Loucy (cell line): ENCODE measurements at regions not wholly inside any gene's neighbourhood (a gene's known extent, or its start where the extent isn't known, plus 50 kb on each side); places are given as distances from the start of the nearest gene placed in this dataset.

Experiments
- H2AFZ ChIP-seq: fragments of 200-600 bp; sonication (generic); 2 replicates; pipeline ENCODE4 v1.6.0; 2016; ENCODE audit warnings: antibody characterized with exemption, mild to moderate bottlenecking, low read length, moderate library complexity
- H3F3A ChIP-seq: fragments of 200-600 bp; 2 replicates; pipeline ENCODE4 v1.6.0; 2016; ENCODE audit warnings: antibody characterized with exemption, low read depth, mild to moderate bottlenecking
- H3K27me3 ChIP-seq: fragments of 200-600 bp; sonication (generic); 2 replicates; pipeline ENCODE4 v1.6.1; 2014; ENCODE audit warnings: low read length, mild to moderate bottlenecking; ENCODE audit not compliant: insufficient read depth, poor library complexity, severe bottlenecking
- H3K36me3 ChIP-seq: fragments of 200-600 bp; sonication (generic); 2 replicates; pipeline ENCODE4 v1.6.1; 2016; ENCODE audit warnings: low read length; ENCODE audit not compliant: insufficient read depth
- H3K4me1 ChIP-seq: fragments of 200-600 bp; sonication (generic); 2 replicates; pipeline ENCODE4 v1.5.1; 2014; ENCODE audit warnings: low read length, mild to moderate bottlenecking; ENCODE audit not compliant: insufficient read depth, poor library complexity, severe bottlenecking
- H3K4me2 ChIP-seq: fragments of 200-600 bp; sonication (generic); 2 replicates; pipeline ENCODE4 v1.6.0; 2014; ENCODE audit warnings: antibody characterized with exemption, low read length, low read depth, mild to moderate bottlenecking; ENCODE audit not compliant: poor library complexity, severe bottlenecking
- H3K4me3 ChIP-seq: fragments of 200-600 bp; sonication (generic); 2 replicates; pipeline ENCODE4 v1.5.1; 2014; ENCODE audit warnings: low read length, mild to moderate bottlenecking, mixed read lengths; ENCODE audit not compliant: poor library complexity, severe bottlenecking
- H3K79me2 ChIP-seq: fragments of 200-600 bp; sonication (generic); 2 replicates; pipeline ENCODE4 v1.6.1; 2014; ENCODE audit warnings: low read length; ENCODE audit not compliant: insufficient read depth
- H3K9ac ChIP-seq: fragments of 200-600 bp; sonication (generic); 2 replicates; pipeline ENCODE4 v1.6.0; 2014; ENCODE audit warnings: mild to moderate bottlenecking, low read depth, low read length, moderate library complexity; ENCODE audit not compliant: poor library complexity, severe bottlenecking
- H3K9me2 ChIP-seq: fragments of 200-600 bp; sonication (generic); replicated peaks from 2 replicates; pipeline ENCODE4 v1.6.1; 2016; ENCODE audit warnings: low read depth, low read length, mixed read lengths
- H3K9me3 ChIP-seq: fragments of 200-600 bp; sonication (generic); 2 replicates; pipeline ENCODE4 v1.6.1; 2014; ENCODE audit warnings: mild to moderate bottlenecking, antibody characterized with exemption, low read length, low read depth; ENCODE audit not compliant: insufficient read depth
- H4K20me1 ChIP-seq: fragments of 200-600 bp; sonication (generic); 2 replicates; pipeline ENCODE4 v1.6.0; 2014; ENCODE audit warnings: antibody characterized with exemption, low read length, mild to moderate bottlenecking; ENCODE audit not compliant: insufficient read depth, poor library complexity, severe bottlenecking
- CTCF ChIP-seq: fragments of 200-600 bp; sonication (generic); conservative IDR thresholded peaks from 2 replicates; pipeline ENCODE4 v1.5.1; 2014; ENCODE audit warnings: mild to moderate bottlenecking, antibody characterized with exemption, low read length
- EZH2phosphoT487 ChIP-seq: fragments of 200-600 bp; IDR thresholded peaks from 2 replicates; pipeline ENCODE4 v1.6.1; 2018; ENCODE audit warnings: antibody characterized with exemption, mild to moderate bottlenecking, moderate library complexity, borderline replicate concordance

GRCh38 chr13:40342901-40343300 is 323.5 kb downstream of the FOXO1 start:
- Histone ChIP-seq H4K20me1 (no peaks in the 10 kb centered on the region), H3K9ac (no peak overlapping the region), H3K36me3 (no peaks in the 10 kb centered on the region), H3K4me1 (no peaks in the 10 kb centered on the region), H2AFZ (no peak overlapping the region), H3K27me3 (peaks cover 10% of the 10 kb centered on the region), H3K9me2 (no peaks in the 10 kb centered on the region), H3K4me3 (no peak overlapping the region), H3F3A (no peaks in the 10 kb centered on the region), H3K79me2 (no peaks in the 10 kb centered on the region), H3K9me3 (no peaks in the 10 kb centered on the region), H3K4me2 (no peak overlapping the region)
- no peak for TF ChIP-seq EZH2phosphoT487
- no peak for TF ChIP-seq CTCF

DNA sequence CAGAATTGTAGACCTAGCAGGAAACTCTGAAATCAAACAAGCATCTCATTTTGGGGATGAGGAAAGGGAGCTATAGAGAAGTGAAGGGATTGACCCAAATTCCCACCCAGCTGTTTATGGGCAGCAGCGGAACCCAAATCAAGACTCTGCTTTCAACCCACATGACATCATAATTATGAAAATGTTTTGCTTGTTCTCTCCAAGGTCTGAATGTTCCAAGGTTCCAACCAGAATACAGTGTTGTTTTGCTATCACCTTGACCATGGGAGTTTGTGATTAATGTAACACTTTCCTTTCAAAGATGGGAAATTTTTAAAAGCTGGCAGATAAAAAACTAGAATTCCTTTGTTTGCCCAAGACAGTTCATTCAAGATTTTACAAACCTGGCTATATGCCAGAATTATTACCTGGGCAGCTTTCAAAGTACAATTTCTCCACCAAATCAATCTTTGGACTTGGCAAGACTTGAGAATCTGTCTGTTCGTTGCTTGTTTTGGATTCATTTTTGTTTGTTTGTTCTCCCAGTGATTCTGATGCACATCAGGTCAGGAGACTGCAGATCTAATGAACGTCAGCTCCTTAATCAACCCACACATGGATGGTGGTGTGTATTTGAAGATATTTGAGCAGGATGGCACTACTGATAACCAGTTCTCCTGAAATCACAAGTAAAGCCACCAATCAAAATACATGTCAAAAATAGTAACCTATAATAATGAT is 322.7 kb downstream of the FOXO1 start:
- no peaks in the 10 kb centered on the region for H3K4me1 ChIP-seq
- no peaks in the 10 kb centered on the region for H3K79me2 ChIP-seq
- H3K4me2 ChIP-seq = no peak overlapping the region
- peaks cover 10% of the 10 kb centered on the region for H3K27me3 ChIP-seq
- no peak overlapping the region for H3K9ac ChIP-seq
- no peak overlapping the region for H3K4me3 ChIP-seq
- no peaks in the 10 kb centered on the region for H3K36me3 ChIP-seq
- no peak for TF ChIP-seq EZH2phosphoT487
- no peak for TF ChIP-seq CTCF
- H4K20me1 ChIP-seq = no peaks in the 10 kb centered on the region
- H3F3A ChIP-seq = no peaks in the 10 kb centered on the region
- H3K9me3 ChIP-seq = no peaks in the 10 kb centered on the region
- no peaks in the 10 kb centered on the region for H3K9me2 ChIP-seq
- no peak overlapping the region for H2AFZ ChIP-seq

DNA sequence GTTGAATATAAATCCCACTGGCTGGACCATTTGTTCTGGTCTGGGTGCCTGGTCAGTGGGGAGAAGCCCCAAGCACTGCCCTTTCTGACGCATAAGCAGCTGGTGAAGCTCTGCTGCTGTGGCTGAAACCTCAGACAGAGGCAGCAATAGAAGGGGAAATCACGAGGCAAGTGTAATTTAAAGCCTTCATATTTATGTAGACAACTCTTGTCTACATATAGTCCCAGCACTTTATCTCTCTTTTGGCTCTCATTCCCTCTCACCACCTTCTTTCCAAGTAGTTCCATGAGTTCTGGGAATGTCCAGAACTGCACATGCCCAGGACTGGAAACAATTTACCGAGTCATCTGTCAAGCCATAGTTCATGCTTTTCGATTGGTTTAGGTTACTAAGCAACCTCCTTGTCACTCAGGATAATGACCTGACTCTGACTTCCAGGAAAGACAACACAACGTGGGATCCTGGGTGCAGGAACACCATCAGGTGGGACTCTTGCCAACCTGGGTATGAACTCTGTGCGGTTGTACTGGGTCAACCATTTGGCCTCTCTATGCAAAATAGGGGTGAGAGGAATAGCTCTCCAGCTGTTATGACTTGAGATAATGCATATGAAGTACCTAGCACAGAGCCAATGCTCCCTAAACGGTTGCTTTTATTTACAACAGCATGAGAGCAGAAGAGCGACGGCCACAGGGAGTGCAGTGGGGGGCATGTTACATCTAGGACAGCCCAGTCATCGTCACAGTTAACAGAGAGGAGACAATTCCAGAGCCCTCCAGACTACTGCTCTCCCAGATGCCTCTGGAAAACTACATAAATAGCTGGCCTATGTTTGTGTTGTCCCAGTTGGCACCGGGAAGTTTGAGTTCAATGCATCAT is 321.9 kb downstream of the FOXO1 start:
- Histone ChIP-seq H3K4me1 (no peaks in the 10 kb centered on the region), H3K4me2 (no peak overlapping the region), H3K36me3 (no peaks in the 10 kb centered on the region), H3K9me3 (no peaks in the 10 kb centered on the region), H2AFZ (no peak overlapping the region), H3K27me3 (peaks cover 10% of the 10 kb centered on the region), H3K4me3 (no peak overlapping the region), H3F3A (no peaks in the 10 kb centered on the region), H3K9me2 (no peaks in the 10 kb centered on the region), H3K79me2 (no peaks in the 10 kb centered on the region), H4K20me1 (no peaks in the 10 kb centered on the region), H3K9ac (no peak overlapping the region)
- TF ChIP-seq EZH2phosphoT487 = no peak
- no peak for TF ChIP-seq CTCF
